NCI-H1048 (cell line): ENCODE measurements at regions not wholly inside any gene's neighbourhood (a gene's known extent, or its start where the extent isn't known, plus 50 kb on each side); places are given as distances from the start of the nearest gene placed in this dataset.
"Not testable (repeated sequence)": the region's sequence is repeated elsewhere in the genome, so short reads cannot be mapped to it uniquely, and the experiment has no call there.

Experiments used
- DNase-seq: peaks from one replicate; lab custom pipeline; 2025; lab: John Stamatoyannopoulos, UW

DNA sequence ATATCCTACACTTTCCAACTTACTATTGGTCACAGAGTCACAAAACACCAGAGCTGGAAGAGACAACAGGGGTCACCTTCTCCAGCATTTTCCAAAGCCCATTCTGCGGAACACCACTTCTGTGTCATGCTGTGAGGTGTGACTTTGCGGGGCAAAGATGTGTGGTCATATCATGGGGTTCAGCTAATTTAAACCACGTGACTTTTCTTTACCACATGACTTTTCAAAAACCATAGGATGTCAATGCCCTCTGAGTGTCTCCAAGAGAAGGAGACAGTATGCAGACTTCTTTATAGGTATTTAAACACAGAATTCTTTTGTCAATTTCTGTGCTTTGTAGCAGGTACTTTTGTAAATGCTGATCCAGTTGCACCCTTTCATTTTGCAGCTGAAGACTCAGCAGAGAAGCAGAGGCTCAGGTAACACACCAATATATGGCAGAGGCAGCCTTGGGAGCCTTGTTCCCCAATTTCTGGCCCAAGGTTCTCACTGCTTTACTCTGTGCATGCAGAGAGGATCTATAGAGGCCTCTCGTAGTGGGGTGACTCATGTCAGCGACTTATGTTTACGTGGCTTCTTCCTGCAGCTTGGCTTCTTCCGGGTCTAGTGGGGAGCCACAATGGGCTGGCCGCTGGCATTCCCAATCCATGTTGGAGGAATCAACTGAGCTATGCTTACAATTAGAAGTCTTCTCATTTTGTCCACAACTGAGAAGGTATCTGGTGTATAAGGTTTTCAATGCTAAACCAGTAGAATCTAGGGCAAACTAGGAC is 104.0 kb upstream of the RHOBTB1 start:
- DNase-seq: no peak

- DNase-seq: no peak
Observed at GRCh38 chr10:61047081-61047480, 103.1 kb upstream of the RHOBTB1 start.

- DNase-seq: not testable (repeated sequence)
Observed at GRCh38 chr10:61045480-61045879, 101.5 kb upstream of the RHOBTB1 start.

GRCh38 chr10:61042533-61042932 is 98.5 kb upstream of the RHOBTB1 start:
- DNase-seq: no peak

DNA sequence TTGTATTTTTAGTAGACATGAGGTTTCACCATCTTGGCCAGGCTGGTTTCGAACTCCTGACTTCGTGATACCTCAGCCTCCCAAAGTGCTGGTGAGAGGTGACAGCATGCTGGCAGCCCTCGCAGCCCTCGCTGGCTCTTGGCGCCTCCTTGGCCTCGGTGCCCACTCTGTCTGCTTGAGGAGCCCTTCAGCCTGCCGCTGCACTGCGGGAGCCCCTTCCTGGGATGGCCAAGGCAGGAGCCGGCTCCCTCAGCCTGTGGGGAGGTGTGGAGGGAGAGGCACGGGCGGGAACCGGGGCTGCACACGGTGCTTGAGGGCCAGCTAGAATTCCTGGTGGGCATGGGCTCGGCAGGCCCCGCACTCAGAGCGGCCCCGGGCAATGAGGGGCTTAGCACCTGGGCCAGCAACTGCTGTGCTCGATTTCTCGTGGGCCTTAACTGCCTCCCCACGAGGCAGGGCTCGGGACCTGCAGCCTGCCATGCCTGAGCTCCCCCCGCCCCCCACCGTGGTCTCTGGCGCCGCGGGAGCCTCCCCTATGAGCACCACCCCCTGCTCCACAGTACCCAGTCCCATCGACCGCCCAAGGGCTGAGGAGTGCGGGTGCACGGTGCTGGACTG is 96.5 kb upstream of the RHOBTB1 start:
- DNase-seq: no peak

GRCh38 chr10:61039868-61040267 is 95.9 kb upstream of the RHOBTB1 start:
- DNase-seq: no peak

DNA sequence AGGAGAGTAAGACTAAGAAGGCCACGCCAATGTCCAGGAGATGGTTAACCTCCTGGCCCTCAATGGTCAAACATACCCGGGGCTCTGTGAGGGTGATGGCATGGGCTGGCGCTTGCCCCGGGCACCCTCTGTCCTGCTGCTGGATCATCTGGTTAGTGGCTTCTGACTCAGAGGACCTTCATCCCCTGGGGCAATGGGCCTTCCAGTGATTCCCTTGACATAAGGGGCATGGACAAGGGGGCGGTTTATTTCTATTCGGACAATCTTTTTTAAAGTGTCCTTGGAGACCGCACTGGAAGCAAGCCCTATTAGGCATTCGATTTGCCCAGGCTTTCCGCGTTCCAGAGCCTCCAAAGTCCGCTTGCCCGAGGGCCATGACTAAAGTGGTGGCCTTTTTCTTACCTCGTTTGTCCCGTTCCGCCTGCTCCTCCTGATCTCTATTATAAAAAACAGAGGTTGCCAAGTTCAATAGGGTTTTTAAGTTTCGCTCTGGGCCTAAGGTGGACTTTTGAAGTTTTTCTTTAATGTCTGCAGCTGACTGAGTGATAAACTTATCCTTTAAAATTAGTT is 93.4 kb upstream of the RHOBTB1 start:
- DNase-seq: not testable (repeated sequence)

- DNase-seq: not testable (repeated sequence)
Observed at GRCh38 chr10:61036148-61036547, 92.2 kb upstream of the RHOBTB1 start.

- DNase-seq: no peak
Observed at GRCh38 chr10:61031341-61031740, 87.4 kb upstream of the RHOBTB1 start.

DNA sequence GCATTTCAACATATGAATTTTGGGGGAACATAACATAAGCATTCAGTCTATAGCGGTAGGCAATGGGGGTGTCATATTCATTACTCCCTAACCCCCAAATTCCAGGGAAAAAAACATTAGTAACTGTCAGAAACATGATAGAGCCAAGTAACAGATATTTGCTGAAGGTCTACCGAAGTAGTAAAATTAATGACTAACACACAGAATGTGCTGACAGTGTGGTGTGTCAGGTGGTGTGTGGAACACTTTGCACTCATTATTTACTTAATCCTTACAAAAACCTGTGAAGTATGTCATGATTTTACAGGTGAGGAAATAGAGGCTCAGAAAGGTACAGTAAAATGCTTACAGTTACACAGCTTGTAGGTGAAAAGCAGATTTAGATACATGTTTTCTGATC is 85.4 kb upstream of the RHOBTB1 start:
- DNase-seq: no peak

DNA sequence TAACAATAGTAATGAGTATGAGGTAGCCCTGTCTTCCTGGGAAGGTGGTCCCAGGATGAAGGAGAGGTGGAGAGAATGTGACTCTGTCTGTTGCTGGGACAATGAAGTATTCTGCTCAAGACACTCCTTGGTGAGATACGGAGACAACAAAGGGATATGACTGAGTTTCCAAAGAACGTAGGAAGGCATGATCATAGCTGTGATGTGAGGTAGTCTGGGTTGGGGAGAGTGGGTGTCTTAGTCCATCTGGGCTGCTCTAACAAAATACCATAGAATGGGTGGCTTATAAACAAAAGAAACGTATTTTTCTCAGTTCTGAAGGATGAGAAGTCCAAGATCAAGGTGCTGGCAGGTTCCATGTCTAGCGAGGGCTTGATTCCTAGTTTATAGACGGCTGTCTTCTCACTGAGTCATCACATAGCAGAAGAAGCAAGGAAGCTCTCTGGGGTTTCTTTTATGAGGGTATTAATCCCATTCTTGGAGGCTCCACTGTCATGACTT is 84.9 kb upstream of the RHOBTB1 start:
- no peak for DNase-seq

DNA sequence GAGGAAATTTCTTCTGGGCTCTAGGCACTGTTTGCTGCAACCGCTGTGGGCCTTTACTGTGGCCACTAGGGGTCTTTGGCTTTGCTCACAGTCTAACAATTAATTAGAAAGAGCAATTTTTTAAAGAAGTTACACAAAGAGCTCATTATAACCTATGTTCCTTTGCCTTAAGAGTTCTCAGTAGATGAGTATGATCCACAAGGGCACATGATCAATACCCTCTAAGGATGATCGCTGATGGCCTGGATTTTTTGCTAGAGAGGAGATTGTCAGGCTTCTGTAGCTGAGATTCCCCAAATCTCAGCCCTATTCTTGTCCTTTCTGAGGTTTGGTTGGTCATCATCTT is 80.8 kb upstream of the RHOBTB1 start:
- DNase-seq: no peak

DNA sequence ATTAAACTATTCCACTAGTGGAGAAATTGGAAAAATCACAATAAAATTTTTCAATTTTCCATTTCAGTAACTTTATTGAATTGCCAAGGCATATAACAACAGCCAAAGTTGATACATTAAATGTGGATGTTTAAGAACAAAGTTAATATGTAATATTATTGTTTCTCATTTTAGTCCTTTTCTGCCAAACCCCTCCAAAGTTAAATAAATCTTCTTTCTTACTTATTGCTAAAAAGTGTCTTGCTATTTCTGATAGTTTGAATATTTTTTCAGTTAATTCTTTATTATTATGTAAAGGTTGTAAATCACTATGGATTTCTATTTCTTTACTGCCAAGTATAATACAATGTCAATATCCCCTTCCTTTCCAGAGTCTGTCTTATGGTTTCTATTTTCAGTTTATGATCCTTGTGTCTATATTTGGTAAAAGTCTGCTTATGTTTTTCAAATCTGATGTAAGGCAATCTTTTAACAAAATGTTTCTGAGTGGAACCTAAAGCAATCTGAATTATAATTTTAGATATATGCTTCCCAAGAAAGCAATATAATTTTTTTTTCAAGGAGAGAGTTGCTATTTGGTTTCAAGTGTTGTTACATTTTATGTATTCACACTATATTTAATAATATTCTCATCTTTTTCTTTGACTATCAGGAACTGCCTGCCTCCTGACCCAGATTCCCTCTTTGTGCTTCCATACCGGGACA is 80.3 kb upstream of the RHOBTB1 start:
- DNase-seq: no peak

DNA sequence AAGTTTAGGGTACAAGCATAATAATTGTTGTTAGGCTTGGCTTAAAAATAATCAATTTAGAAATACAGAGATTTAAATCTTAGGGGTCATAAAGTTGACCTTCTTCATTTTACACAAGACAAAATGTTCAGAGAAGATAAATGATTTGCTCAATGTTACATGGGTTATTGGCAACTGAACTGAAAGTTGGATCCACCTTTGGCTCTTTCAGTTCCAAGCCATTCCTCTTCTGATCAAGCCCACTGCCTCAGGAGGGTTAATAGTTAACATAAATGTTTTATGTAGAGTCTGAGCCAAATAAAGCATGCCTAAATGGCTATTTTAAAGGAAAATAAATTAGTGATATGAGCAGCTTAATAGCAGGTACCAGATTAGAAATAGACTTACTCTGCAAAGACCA is 79.1 kb upstream of the RHOBTB1 start:
- no peak for DNase-seq

- DNase-seq: peak; percentile 11
Observed at GRCh38 chr10:61021926-61022325, 77.9 kb upstream of the RHOBTB1 start.

GRCh38 chr10:61020420-61021158 is 76.6 kb upstream of the RHOBTB1 start:
- DNase-seq: no peak

GRCh38 chr10:61018146-61018545 is 74.2 kb upstream of the RHOBTB1 start:
- DNase-seq: no peak

DNA sequence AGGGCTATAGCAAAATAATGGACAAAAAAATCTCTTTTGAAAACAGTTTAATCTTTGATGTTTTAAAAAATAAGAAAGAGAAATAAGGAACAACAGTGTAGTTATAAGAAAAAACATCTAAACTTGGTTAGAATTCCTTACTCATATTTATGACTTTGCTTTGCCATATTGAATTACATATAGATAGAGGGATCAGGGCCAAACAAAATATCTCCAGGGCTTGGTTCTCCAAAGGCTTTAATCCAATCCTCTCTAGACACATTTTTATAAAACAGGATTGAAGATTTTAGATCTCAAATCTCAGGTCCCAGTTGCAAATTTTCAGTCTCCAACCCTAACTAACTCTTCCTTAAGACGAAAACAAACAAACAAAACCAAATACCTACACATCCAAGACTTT is 72.6 kb upstream of the RHOBTB1 start:
- DNase-seq: no peak

DNA sequence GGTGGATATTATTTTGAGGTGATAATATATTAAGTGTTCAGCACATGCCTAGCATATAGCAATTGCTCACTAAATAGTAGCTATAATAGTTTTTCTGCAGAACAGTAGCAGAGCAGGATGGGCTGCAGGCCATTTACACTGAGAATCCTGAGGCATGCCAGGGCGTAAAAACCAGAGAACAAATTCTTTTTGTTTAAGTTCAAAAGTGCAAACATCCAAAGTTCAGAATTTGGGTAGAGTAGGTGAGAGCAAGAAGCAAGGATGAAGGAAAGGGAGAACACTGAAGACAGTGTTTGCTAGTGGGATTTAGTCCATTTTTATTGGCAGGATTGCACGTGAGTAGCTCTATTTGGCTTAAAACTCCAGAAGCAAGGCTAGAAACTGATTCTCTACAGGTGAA is 72.0 kb upstream of the RHOBTB1 start:
- DNase-seq: no peak

DNA sequence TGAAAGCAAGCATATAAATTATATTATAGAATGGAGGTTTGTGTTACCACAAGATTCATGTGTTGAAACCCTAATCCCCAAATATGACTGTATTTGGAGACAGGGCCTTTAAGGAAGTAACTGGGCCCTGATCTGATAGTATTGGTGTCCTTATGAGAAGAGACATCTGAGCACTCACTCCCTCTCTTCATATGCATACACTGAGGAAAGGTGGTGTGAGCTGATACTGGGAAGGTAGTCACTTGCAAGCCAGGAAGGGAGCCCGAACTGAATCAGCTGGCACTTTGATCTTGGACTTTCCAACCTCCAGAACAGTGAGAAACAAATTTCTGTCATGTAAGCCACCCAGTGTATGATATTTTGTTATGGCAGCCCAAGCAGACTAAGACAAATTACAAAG is 66.9 kb upstream of the RHOBTB1 start:
- DNase-seq: no peak

DNA sequence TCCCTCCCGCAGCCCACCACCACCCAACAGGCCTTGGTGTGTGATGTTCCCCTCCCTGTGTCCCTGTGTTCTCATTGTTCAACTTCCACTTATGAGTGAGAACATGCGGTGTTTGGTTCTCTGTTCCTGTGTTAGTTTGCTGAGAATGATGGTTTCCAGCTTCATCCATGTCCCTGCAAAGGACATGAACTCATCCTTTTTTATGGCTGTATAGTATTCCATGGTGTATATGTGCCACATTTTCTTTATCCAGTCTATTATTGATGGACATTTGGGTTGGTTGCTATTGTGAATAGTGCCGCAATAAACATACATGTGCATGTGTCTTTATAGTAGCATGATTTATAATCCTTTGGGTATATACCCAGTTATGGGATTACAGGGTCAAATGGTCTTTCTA is 59.1 kb upstream of the RHOBTB1 start:
- DNase-seq: not testable (repeated sequence)

DNA sequence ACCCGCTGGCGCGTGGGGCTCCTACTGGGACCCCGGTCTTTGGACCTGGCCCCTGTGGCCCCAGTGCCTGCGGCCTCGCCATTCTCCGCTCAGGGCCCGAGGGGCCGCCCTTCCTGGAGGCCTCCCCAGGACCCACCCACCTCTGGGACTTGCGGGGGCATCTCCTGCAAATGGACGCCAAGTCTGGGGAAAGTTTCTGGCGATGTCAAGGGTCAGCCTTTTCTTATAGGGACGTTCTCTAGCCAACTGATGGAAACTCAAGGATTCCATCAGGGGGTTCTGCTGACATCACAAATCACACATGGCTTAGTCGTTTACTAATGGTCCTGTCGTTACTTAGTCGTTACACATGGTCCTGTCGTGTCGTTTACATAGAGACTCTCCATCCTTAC is 57.7 kb upstream of the RHOBTB1 start:
- DNase-seq: no peak
